GM23338 (cell line): ENCODE measurements at regions not wholly inside any gene's neighbourhood (a gene's known extent, or its start where the extent isn't known, plus 50 kb on each side); places are given as distances from the start of the nearest gene placed in this dataset.
"Not testable (repeated sequence)": the region's sequence is repeated elsewhere in the genome, so short reads cannot be mapped to it uniquely, and the experiment has no call there.

Experiments used
- EZH2 ChIP-seq: fragments of 200-600 bp; sonication (generic); IDR thresholded peaks from one replicate; pipeline ENCODE4 v1.8.0; 2017; ENCODE audit warnings: antibody characterized with exemption, mild to moderate bottlenecking, low read depth; ENCODE audit not compliant: unreplicated experiment
- EZH2phosphoT487 ChIP-seq: fragments of 200-600 bp; sonication (generic); IDR thresholded peaks from one replicate; pipeline ENCODE4 v1.8.1; 2018; ENCODE audit warnings: antibody characterized with exemption; ENCODE audit not compliant: unreplicated experiment
- TF ChIP-seq, protein P1 (sequence below), 2 experiments: fragments of 200-600 bp in 1 of 2; sonication (generic) in 1 of 2; conservative IDR thresholded peaks; 2 replicates each; pipeline versions ENCODE4 v1.5.1 to v1.6.1; 2016 to 2017; ENCODE audit warnings: antibody characterized with exemption in 2 of 2, low read depth in 2 of 2, mild to moderate bottlenecking in 2 of 2, moderate library complexity in 1 of 2
- TF ChIP-seq, protein P2 (sequence below): IDR thresholded peaks from one replicate; pipeline ENCODE4 v1.6.1; 2018; ENCODE audit warnings: antibody characterized with exemption; ENCODE audit not compliant: unreplicated experiment

DNA sequence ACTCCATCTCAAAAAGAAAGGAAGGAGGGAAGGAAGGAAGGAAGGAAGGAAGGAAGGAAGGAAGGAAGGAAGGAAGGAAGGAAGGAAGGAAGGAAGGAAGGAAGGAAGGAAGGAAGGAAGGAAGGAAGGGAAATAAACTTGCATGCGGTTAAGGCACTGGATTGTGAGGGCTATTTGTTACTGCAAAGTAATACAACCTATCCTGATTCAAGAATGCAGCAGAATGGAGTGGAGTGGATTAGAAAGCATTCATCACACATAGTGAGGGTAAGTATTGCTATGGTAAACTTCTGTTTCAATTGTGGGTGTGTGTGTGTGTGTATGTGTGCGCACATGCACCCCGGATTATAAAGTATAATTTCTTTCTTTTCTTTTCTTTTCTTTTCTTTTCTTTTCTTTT, 344.8 kb upstream of the C16orf82 start:
- TF ChIP-seq, protein P1, sequence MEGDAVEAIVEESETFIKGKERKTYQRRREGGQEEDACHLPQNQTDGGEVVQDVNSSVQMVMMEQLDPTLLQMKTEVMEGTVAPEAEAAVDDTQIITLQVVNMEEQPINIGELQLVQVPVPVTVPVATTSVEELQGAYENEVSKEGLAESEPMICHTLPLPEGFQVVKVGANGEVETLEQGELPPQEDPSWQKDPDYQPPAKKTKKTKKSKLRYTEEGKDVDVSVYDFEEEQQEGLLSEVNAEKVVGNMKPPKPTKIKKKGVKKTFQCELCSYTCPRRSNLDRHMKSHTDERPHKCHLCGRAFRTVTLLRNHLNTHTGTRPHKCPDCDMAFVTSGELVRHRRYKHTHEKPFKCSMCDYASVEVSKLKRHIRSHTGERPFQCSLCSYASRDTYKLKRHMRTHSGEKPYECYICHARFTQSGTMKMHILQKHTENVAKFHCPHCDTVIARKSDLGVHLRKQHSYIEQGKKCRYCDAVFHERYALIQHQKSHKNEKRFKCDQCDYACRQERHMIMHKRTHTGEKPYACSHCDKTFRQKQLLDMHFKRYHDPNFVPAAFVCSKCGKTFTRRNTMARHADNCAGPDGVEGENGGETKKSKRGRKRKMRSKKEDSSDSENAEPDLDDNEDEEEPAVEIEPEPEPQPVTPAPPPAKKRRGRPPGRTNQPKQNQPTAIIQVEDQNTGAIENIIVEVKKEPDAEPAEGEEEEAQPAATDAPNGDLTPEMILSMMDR (conservative IDR thresholded peaks at IDR 0.05; ENCODE audit: low read depth in 2 of 2): not testable (repeated sequence)
- not testable (repeated sequence) for TF ChIP-seq EZH2, EZH2phosphoT487
- TF ChIP-seq, protein P2, sequence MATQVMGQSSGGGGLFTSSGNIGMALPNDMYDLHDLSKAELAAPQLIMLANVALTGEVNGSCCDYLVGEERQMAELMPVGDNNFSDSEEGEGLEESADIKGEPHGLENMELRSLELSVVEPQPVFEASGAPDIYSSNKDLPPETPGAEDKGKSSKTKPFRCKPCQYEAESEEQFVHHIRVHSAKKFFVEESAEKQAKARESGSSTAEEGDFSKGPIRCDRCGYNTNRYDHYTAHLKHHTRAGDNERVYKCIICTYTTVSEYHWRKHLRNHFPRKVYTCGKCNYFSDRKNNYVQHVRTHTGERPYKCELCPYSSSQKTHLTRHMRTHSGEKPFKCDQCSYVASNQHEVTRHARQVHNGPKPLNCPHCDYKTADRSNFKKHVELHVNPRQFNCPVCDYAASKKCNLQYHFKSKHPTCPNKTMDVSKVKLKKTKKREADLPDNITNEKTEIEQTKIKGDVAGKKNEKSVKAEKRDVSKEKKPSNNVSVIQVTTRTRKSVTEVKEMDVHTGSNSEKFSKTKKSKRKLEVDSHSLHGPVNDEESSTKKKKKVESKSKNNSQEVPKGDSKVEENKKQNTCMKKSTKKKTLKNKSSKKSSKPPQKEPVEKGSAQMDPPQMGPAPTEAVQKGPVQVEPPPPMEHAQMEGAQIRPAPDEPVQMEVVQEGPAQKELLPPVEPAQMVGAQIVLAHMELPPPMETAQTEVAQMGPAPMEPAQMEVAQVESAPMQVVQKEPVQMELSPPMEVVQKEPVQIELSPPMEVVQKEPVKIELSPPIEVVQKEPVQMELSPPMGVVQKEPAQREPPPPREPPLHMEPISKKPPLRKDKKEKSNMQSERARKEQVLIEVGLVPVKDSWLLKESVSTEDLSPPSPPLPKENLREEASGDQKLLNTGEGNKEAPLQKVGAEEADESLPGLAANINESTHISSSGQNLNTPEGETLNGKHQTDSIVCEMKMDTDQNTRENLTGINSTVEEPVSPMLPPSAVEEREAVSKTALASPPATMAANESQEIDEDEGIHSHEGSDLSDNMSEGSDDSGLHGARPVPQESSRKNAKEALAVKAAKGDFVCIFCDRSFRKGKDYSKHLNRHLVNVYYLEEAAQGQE: not testable (repeated sequence)
